HepG2 (cell line): ENCODE measurements at regions not wholly inside any gene's neighbourhood (a gene's known extent, or its start where the extent isn't known, plus 50 kb on each side); places are given as distances from the start of the nearest gene placed in this dataset.

Experiments used
- ATAC-seq: fragments of 200-7000 bp; cut with Tn5 transposase; 3 replicates; pipeline ENCODE4 v1.9.1; 2020; ENCODE audit warnings: mild to moderate bottlenecking, moderate library complexity
- BruUV-seq: library from RNA; stranded (reverse); fragments of 400-500 nt; replicated peaks from 2 replicates; lab custom pipeline; 2021; lab: Mats Ljungman, UMichigan
- CTCF ChIA-PET: fragments of 300-600 bp; formaldehyde crosslinking; extraction: SDS; loops from one replicate; lab custom pipeline; 2021; ENCODE audit warnings: low total read pairs, inconsistent platforms, low intra/inter-chr PET ratio; lab: Yijun Ruan, JAX
- POLR2A ChIA-PET: fragments of 350-600 bp; sonication (Branson Sonifier 250); formaldehyde crosslinking; loops from one replicate; lab custom pipeline; 2020; ENCODE audit warnings: antibody characterized with exemption, inconsistent platforms; lab: Yijun Ruan, JAX
- DNase-seq: peaks from one replicate; pipeline ENCODE4 v3.0.0-alpha.2; 2015; ENCODE audit warnings: low spot score
- FAIRE-seq: peaks from 3 replicates; lab custom pipeline; 2011; peaks lifted over from hg19 to GRCh38; lab: Jason Lieb, UNC
- H2AFZ ChIP-seq: one replicate; pipeline ENCODE4 v1.6.1; 2011; ENCODE audit warnings: low read length, inconsistent platforms
- H3K27ac ChIP-seq: fragments of 300-600 bp; 3 replicates; pipeline ENCODE4 v1.8.0; 2011; ENCODE audit warnings: mixed run types, mild to moderate bottlenecking, mixed read lengths, low read length, inconsistent platforms; ENCODE audit not compliant: insufficient read depth; ENCODE audit errors: extremely low read length
- H3K27me3 ChIP-seq, 2 experiments: fragments of 200-600 bp in 1 of 2; 2 replicates in 1 of 2; 3 replicates in 1 of 2; pipeline versions ENCODE4 v1.6.0 to v1.8.0; 2011; ENCODE audit warnings: low read length in 2 of 2, mild to moderate bottlenecking in 2 of 2, moderate library complexity in 2 of 2, inconsistent platforms in 1 of 2; ENCODE audit not compliant: insufficient read depth in 2 of 2, control insufficient read depth in 1 of 2
- H3K36me3 ChIP-seq, 2 experiments: fragments of 200-600 bp in 1 of 2; replicated peaks in 1 of 2; 2 replicates in 1 of 2; 3 replicates in 1 of 2; pipeline versions ENCODE4 v1.5.1 to v1.8.0; 2011; ENCODE audit warnings: low read length in 2 of 2, inconsistent platforms in 1 of 2; ENCODE audit not compliant: insufficient read depth in 2 of 2, control insufficient read depth in 1 of 2
- H3K4me1 ChIP-seq: 2 replicates; pipeline ENCODE4 v1.5.1; 2012; ENCODE audit warnings: low read length, inconsistent platforms; ENCODE audit not compliant: insufficient read depth
- H3K4me2 ChIP-seq: 2 replicates; pipeline ENCODE4 v1.6.0; 2011; ENCODE audit warnings: low read depth, low read length, inconsistent platforms
- H3K4me3 ChIP-seq, 3 experiments: fragments of 200-600 bp in 1 of 3; sonication (generic), shearing (Covaris generic) in 1 of 3; replicated peaks in 1 of 3; 2 replicates each; pipeline ENCODE4 v1.5.1; 2011 to 2016; ENCODE audit warnings: low read length in 3 of 3, inconsistent platforms in 2 of 3, low read depth in 2 of 3, mild to moderate bottlenecking in 2 of 3, control low read depth in 1 of 3, mixed read lengths in 1 of 3; ENCODE audit not compliant: insufficient read depth in 1 of 3
- H3K79me2 ChIP-seq: one replicate; pipeline ENCODE4 v1.6.1; 2011; ENCODE audit warnings: low read length, inconsistent platforms; ENCODE audit not compliant: insufficient read depth
- H3K9ac ChIP-seq: 2 replicates; pipeline ENCODE4 v1.6.0; 2011; ENCODE audit warnings: mild to moderate bottlenecking, low read depth, low read length, inconsistent platforms; ENCODE audit not compliant: insufficient read depth
- H3K9me3 ChIP-seq: 2 replicates; pipeline ENCODE4 v1.5.1; 2012; ENCODE audit warnings: mild to moderate bottlenecking, low read length
- H4K20me1 ChIP-seq: 2 replicates; pipeline ENCODE4 v1.6.0; 2011; ENCODE audit warnings: inconsistent platforms, mild to moderate bottlenecking, low read length, moderate library complexity; ENCODE audit not compliant: insufficient read depth
- BRD4 ChIP-seq: sonication (generic); formaldehyde crosslinking; IDR thresholded peaks from 2 replicates; pipeline ENCODE4 v1.4.0; 2020; ENCODE audit warnings: missing genetic modification reagents
- CHD2 ChIP-seq: IDR thresholded peaks from 2 replicates; pipeline ENCODE4 v1.6.1; 2011; ENCODE audit warnings: low read depth, low read length, improper control_type of control experiment
- SRY ChIP-seq: sonication (generic); formaldehyde crosslinking; IDR thresholded peaks from 2 replicates; pipeline ENCODE4 v1.8.0; 2022; ENCODE audit warnings: mild to moderate bottlenecking, missing genetic modification reagents
- ZBTB7A ChIP-seq: sonication (generic); formaldehyde crosslinking; IDR thresholded peaks from 2 replicates; pipeline ENCODE4 v1.8.0; 2022; ENCODE audit warnings: mild to moderate bottlenecking, missing genetic modification reagents
- ZFYVE20 ChIP-seq: sonication (generic); formaldehyde crosslinking; IDR thresholded peaks from 2 replicates; pipeline ENCODE4 v1.8.0; 2023; ENCODE audit warnings: low read depth, mild to moderate bottlenecking, moderate library complexity, missing genetic modification reagents, borderline replicate concordance
- ZNF562 ChIP-seq: sonication (generic); formaldehyde crosslinking; IDR thresholded peaks from 2 replicates; pipeline ENCODE4 v1.8.0; 2022; ENCODE audit warnings: missing genetic modification reagents, borderline replicate concordance
- ZNF709 ChIP-seq: sonication (generic); formaldehyde crosslinking; IDR thresholded peaks from 2 replicates; pipeline ENCODE4 v1.5.0; 2020; ENCODE audit warnings: mild to moderate bottlenecking, missing genetic modification reagents
- ZNF747 ChIP-seq: sonication (generic); formaldehyde crosslinking; IDR thresholded peaks from 2 replicates; pipeline ENCODE4 v1.8.1; 2023; ENCODE audit warnings: missing genetic modification reagents, mild to moderate bottlenecking, borderline replicate concordance
- WGBS: methylation state at CpG from one replicate; pipeline ENCODE4 v1.1.6; 2017; ENCODE audit warnings: low lambda C conversion rate; 5-methylcytosine and 5-hydroxymethylcytosine counted together
- in situ Hi-C: cut with HindIII; loops from 2 replicates; pipeline ENCODE4 v1.10.0; 2017; ENCODE audit warnings: low pct_unique_long_range_greater_than_20kb; ENCODE audit not compliant: extremely low pct_ligation_motif_present
- intact Hi-C: fragments of 100-400 bp; cut with micrococcal nuclease; formaldehyde crosslinking; loops from one replicate; pipeline ENCODE4 v1.10.0; 2022; ENCODE audit not compliant: unreplicated experiment
- TF ChIP-seq, protein P1 (sequence below): sonication (generic); formaldehyde crosslinking; IDR thresholded peaks from 2 replicates; pipeline ENCODE4 v1.4.0; 2020; ENCODE audit warnings: missing genetic modification reagents; ENCODE audit errors: not compliant biosample characterization
- TF ChIP-seq, protein P2 (sequence below): sonication (generic); formaldehyde crosslinking; IDR thresholded peaks from 2 replicates; pipeline ENCODE4 v1.5.0; 2020; ENCODE audit warnings: missing genetic modification reagents
- TF ChIP-seq, protein P3 (sequence below): IDR thresholded peaks from 2 replicates; pipeline ENCODE4 v1.6.1; 2016; ENCODE audit warnings: missing compliant biosample characterization, missing genetic modification reagents, borderline replicate concordance
- TF ChIP-seq, protein P4 (sequence below): sonication (generic); formaldehyde crosslinking; IDR thresholded peaks from 2 replicates; pipeline ENCODE4 v1.9.0; 2022; ENCODE audit warnings: low read depth, missing genetic modification reagents

- TF ChIP-seq, protein P1, sequence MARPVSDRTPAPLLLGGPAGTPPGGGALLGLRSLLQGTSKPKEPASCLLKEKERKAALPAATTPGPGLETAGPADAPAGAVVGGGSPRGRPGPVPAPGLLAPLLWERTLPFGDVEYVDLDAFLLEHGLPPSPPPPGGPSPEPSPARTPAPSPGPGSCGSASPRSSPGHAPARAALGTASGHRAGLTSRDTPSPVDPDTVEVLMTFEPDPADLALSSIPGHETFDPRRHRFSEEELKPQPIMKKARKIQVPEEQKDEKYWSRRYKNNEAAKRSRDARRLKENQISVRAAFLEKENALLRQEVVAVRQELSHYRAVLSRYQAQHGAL (CRISPR knock-in tag): no peak
- TF ChIP-seq ZNF562 (no peak), ZFYVE20 (CRISPR knock-in tag) (no peak)
Measured at GRCh38 chr10:70969188-70969587, 80.8 kb upstream of the PCBD1 start (continued).

DNA sequence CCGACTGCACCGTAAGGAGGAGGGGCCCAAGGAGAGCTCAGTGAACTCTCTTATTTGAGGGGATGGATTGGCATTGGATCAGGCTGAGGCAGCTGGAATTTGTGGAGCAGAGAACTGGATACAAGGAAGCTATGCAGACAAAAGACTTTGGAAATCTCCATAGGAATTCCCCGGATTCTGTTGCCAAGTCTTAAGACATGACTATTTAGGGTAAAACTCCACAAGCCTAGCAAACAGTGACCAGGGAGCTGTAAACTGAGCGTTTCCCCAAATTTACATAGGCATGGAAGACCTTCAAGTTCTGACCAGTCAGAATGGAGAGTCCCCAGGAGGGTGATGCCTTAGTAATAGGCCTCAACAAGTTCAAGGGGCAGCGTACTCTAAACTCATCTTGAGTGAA, 82.5 kb upstream of the PCBD1 start:
- DNase-seq (no peak), ATAC-seq (no peak), FAIRE-seq (no peak)
- ChIA-PET CTCF (no interaction called here), POLR2A (no interaction called here)
- TF ChIP-seq ZNF747 (CRISPR knock-in tag): no peak
- no peak for TF ChIP-seq CHD2
- TF ChIP-seq BRD4 (CRISPR knock-in tag): no peak
- TF ChIP-seq, protein P2, sequence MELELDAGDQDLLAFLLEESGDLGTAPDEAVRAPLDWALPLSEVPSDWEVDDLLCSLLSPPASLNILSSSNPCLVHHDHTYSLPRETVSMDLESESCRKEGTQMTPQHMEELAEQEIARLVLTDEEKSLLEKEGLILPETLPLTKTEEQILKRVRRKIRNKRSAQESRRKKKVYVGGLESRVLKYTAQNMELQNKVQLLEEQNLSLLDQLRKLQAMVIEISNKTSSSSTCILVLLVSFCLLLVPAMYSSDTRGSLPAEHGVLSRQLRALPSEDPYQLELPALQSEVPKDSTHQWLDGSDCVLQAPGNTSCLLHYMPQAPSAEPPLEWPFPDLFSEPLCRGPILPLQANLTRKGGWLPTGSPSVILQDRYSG (CRISPR knock-in tag): no peak
- TF ChIP-seq, protein P3, sequence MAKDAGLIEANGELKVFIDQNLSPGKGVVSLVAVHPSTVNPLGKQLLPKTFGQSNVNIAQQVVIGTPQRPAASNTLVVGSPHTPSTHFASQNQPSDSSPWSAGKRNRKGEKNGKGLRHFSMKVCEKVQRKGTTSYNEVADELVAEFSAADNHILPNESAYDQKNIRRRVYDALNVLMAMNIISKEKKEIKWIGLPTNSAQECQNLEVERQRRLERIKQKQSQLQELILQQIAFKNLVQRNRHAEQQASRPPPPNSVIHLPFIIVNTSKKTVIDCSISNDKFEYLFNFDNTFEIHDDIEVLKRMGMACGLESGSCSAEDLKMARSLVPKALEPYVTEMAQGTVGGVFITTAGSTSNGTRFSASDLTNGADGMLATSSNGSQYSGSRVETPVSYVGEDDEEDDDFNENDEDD: no peak
- no peak for TF ChIP-seq ZNF709
- no peak for TF ChIP-seq SRY (CRISPR knock-in tag)
- TF ChIP-seq, protein P4, sequence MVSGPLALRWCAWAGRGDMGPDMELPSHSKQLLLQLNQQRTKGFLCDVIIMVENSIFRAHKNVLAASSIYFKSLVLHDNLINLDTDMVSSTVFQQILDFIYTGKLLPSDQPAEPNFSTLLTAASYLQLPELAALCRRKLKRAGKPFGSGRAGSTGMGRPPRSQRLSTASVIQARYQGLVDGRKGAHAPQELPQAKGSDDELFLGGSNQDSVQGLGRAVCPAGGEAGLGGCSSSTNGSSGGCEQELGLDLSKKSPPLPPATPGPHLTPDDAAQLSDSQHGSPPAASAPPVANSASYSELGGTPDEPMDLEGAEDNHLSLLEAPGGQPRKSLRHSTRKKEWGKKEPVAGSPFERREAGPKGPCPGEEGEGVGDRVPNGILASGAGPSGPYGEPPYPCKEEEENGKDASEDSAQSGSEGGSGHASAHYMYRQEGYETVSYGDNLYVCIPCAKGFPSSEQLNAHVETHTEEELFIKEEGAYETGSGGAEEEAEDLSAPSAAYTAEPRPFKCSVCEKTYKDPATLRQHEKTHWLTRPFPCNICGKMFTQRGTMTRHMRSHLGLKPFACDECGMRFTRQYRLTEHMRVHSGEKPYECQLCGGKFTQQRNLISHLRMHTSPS (CRISPR knock-in tag): no peak
- TF ChIP-seq ZBTB7A: no peak
- no peak overlapping the region for H3K27ac ChIP-seq
- no peak overlapping the region for H3K4me2 ChIP-seq
- no peaks in the 10 kb centered on the region for H3K79me2 ChIP-seq
- H4K20me1 ChIP-seq: no peaks in the 10 kb centered on the region
- no peaks in the 10 kb centered on the region for H3K4me1 ChIP-seq
- intact Hi-C loops: no loop called here
- BruUV-seq: no TSS peak
- no peak overlapping the region for H2AFZ ChIP-seq
- no peak overlapping the region for H3K4me3 ChIP-seq
- peaks cover 0 to 6% of the 10 kb centered on the region in 2 experiments; a peak in 1 of 5 replicates for H3K27me3 ChIP-seq
- no peak overlapping the region for H3K9ac ChIP-seq
- H3K36me3 ChIP-seq: no peaks in the 10 kb centered on the region
- in situ Hi-C loops: no loop called here
- 30% methylated on average over 5 of the region's 5 CpGs for WGBS
- H3K9me3 ChIP-seq: peaks cover 10% of the 10 kb centered on the region; the same call in 1 of the 2 replicates
